Adrenal gland (tissue), 5 donors: ENCODE measurements at regions not wholly inside any gene's neighbourhood (a gene's known extent, or its start where the extent isn't known, plus 50 kb on each side); places are given as distances from the start of the nearest gene placed in this dataset.

Experiments used
- POLR2A ChIP-seq, 2 donors: fragments of 450-650 bp; IDR thresholded peaks; one replicate each; pipeline ENCODE4 v1.6.1; 2017; ENCODE audit warnings: antibody characterized with exemption in 2 of 2, mild to moderate bottlenecking in 2 of 2, moderate library complexity in 1 of 2
- TF ChIP-seq, protein P1 (sequence below), 6 experiments: fragments of 450-650 bp in 4 of 6; fragments of 200-600 bp in 2 of 6; sonication (generic) in 1 of 6; IDR thresholded peaks; 1 replicate in 5 of 6; 2 replicates in 1 of 6; pipeline versions ENCODE4 v1.5.1 to v1.8.0; 2016 to 2021; ENCODE audit warnings: antibody characterized with exemption in 6 of 6, mild to moderate bottlenecking in 2 of 6, moderate library complexity in 1 of 6
- donor health status: DM: no; HTN: no; CAD: no.

DNA sequence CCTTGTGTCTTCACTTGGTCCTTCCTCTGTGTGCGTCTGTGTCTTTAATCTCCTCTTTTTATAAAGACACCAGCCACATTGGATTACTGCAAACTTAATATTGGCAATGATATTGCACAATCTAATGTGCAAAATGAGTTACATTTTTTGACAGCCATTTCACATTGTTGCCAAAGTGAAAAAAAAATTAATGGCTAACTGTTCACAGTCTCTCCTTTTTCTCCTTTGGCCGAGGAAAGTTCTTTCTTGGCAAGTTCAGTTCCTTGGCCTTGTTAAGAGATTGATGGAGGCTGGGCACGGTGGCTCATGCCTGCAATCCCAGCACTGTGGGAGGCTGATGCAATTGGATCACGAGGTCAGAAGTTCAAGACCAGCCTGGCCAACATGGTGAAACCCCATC lies 62.2 kb upstream of the ZNF280D start:
- TF ChIP-seq, protein P1, sequence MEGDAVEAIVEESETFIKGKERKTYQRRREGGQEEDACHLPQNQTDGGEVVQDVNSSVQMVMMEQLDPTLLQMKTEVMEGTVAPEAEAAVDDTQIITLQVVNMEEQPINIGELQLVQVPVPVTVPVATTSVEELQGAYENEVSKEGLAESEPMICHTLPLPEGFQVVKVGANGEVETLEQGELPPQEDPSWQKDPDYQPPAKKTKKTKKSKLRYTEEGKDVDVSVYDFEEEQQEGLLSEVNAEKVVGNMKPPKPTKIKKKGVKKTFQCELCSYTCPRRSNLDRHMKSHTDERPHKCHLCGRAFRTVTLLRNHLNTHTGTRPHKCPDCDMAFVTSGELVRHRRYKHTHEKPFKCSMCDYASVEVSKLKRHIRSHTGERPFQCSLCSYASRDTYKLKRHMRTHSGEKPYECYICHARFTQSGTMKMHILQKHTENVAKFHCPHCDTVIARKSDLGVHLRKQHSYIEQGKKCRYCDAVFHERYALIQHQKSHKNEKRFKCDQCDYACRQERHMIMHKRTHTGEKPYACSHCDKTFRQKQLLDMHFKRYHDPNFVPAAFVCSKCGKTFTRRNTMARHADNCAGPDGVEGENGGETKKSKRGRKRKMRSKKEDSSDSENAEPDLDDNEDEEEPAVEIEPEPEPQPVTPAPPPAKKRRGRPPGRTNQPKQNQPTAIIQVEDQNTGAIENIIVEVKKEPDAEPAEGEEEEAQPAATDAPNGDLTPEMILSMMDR (IDR thresholded peaks at IDR 0.05): no peak
- TF ChIP-seq POLR2A (IDR thresholded peaks at IDR 0.05): no peak
